Uterus (tissue), 3 donors: ENCODE measurements at regions not wholly inside any gene's neighbourhood (a gene's known extent, or its start where the extent isn't known, plus 50 kb on each side); places are given as distances from the start of the nearest gene placed in this dataset.

Source experiments
- DNase-seq, 2 donors: peaks; one replicate each; pipeline ENCODE4 v3.0.0-alpha.2; 2019 to 2020
- H3K27ac ChIP-seq, 2 donors: fragments of 200-600 bp; sonication (generic); 1 replicate in 1 of 2; 2 replicates in 1 of 2; pipeline ENCODE4 v1.5.1; 2016 to 2018
- H3K27me3 ChIP-seq, 2 donors: fragments of 200-600 bp; sonication (generic); one replicate each; pipeline ENCODE4 v1.5.1; 2018 to 2019; ENCODE audit warnings: control low read depth in 1 of 2
- H3K36me3 ChIP-seq, 2 donors: fragments of 200-600 bp; sonication (generic); one replicate each; pipeline ENCODE4 v1.5.1; 2019; ENCODE audit warnings: control low read depth in 1 of 2
- H3K4me1 ChIP-seq, 2 donors: fragments of 200-600 bp; sonication (generic); one replicate each; pipeline ENCODE4 v1.5.1; 2018 to 2019; ENCODE audit warnings: control low read depth in 1 of 2
- H3K4me3 ChIP-seq, 2 donors: fragments of 200-600 bp; sonication (generic); 1 replicate in 1 of 2; 2 replicates in 1 of 2; pipeline ENCODE4 v1.5.1; 2018 to 2019; ENCODE audit warnings: mild to moderate bottlenecking in 1 of 2
- H3K9me3 ChIP-seq, 2 donors: fragments of 200-600 bp; sonication (generic); one replicate each; pipeline ENCODE4 v1.5.1; 2019; ENCODE audit warnings: control low read depth in 1 of 2
- POLR2A ChIP-seq, 2 donors: fragments of 450-650 bp; IDR thresholded peaks; one replicate each; pipeline ENCODE4 v1.6.1; 2016; ENCODE audit warnings: antibody characterized with exemption in 2 of 2, mild to moderate bottlenecking in 1 of 2, moderate library complexity in 1 of 2
- intact Hi-C: fragments of 100-400 bp; cut with DNase I; formaldehyde crosslinking; loops from one replicate; pipeline ENCODE4 v1.15.1; 2023; ENCODE audit warnings: low total_unique reads
- TF ChIP-seq, protein P1 (sequence below), 4 experiments: fragments of 200-600 bp in 2 of 4; fragments of 450-650 bp in 2 of 4; sonication (generic) in 2 of 4; IDR thresholded peaks; one replicate each; pipeline ENCODE4 v1.5.1; 2016 to 2019; ENCODE audit warnings: antibody characterized with exemption in 4 of 4, mild to moderate bottlenecking in 2 of 4, moderate library complexity in 1 of 4
- donor health status: DM: yes; HTN: yes; CAD: no.

DNA sequence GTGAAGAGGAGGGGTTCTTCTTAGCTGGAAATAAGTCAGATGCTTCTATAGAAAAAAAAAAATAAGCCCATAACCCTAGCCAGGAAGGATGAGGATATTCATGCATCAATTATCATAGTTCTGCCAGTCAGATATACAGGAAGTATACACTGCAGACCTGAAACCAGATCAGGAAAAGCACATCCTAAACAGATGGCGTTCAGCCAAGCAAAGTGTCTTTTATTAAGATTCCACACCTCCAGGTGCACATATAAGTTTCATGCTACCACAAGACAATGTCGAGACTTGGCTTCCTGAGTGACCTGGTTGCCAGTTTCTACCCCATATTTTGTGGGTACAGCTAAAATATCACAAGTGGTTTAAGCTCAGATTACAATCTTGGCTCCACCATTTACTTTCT lies 108.3 kb downstream of the CETN3 start:
- DNase-seq = no peak
- no peaks in the 10 kb centered on the region for H3K36me3 ChIP-seq
- no peak overlapping the region for H3K4me3 ChIP-seq
- H3K27ac ChIP-seq = no peak overlapping the region
- H3K4me1 ChIP-seq = no peaks in the 10 kb centered on the region
- TF ChIP-seq POLR2A (IDR thresholded peaks at IDR 0.05) = no peak
- TF ChIP-seq, protein P1, sequence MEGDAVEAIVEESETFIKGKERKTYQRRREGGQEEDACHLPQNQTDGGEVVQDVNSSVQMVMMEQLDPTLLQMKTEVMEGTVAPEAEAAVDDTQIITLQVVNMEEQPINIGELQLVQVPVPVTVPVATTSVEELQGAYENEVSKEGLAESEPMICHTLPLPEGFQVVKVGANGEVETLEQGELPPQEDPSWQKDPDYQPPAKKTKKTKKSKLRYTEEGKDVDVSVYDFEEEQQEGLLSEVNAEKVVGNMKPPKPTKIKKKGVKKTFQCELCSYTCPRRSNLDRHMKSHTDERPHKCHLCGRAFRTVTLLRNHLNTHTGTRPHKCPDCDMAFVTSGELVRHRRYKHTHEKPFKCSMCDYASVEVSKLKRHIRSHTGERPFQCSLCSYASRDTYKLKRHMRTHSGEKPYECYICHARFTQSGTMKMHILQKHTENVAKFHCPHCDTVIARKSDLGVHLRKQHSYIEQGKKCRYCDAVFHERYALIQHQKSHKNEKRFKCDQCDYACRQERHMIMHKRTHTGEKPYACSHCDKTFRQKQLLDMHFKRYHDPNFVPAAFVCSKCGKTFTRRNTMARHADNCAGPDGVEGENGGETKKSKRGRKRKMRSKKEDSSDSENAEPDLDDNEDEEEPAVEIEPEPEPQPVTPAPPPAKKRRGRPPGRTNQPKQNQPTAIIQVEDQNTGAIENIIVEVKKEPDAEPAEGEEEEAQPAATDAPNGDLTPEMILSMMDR (IDR thresholded peaks at IDR 0.05) = no peak
- intact Hi-C loops = no loop called here
- no peaks in the 10 kb centered on the region for H3K9me3 ChIP-seq
- H3K27me3 ChIP-seq = no peaks in the 10 kb centered on the region

DNA sequence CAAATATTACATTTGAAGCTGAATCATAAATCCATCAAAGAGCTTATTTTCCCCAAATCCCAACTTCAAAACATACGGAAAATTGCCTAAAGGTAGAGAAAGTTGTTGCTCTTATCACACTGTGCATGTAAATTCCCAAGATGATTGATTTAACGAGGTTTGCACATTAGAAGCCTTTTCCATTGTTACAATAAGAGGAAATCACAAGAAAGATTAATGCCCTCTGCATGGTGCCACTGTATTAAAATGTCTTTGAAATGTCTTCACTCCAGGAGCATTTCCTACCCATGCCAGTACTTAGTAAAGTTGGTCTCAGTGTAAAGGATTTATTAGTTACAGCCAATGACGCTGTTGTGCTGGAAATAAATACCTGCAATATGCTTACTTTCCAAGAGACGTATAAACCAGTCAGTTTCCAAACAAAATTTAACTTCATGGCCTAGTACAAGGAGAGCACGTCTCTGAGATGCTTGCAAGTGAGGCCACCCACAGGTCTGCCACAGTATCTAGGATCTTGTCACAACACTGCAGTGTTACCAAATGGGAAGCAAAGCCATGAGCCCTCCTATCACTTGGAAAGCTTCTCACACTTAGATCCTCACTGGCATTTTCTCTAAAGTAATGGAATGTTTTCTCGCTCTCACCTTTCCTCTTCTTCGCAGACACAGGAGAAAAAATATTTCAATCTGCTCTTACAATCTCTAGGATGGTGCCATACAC lies 112.4 kb downstream of the CETN3 start:
- no peak overlapping the region for H3K4me3 ChIP-seq
- intact Hi-C loops = no loop called here
- no peak for DNase-seq
- H3K36me3 ChIP-seq = no peaks in the 10 kb centered on the region
- H3K27ac ChIP-seq = no peak overlapping the region
- TF ChIP-seq, protein P1 (IDR thresholded peaks at IDR 0.05) = no peak
- TF ChIP-seq POLR2A (IDR thresholded peaks at IDR 0.05) = no peak
- no peaks in the 10 kb centered on the region for H3K27me3 ChIP-seq
- no peaks in the 10 kb centered on the region for H3K4me1 ChIP-seq
- no peaks in the 10 kb centered on the region for H3K9me3 ChIP-seq

DNA sequence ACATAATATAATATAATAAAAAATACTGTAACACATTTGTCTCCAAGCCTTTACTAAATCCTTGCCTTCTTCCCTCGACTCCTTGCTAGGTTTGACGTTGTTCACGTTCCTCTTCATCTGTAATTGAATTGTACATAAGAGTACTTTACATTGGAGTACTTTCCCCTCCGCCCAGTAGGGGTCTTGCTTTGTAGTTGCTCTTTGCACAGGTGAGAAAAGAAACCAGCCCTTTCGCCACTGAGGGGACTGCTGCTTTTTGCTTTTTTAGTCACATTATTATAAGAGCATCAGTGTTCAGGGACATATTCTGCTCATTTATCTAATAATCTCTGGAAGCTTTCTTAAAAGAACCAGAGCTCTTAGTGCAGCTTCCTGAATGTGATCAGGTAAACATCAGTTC lies 115.0 kb downstream of the CETN3 start:
- H3K4me1 ChIP-seq = no peaks in the 10 kb centered on the region
- H3K4me3 ChIP-seq = no peak overlapping the region
- no peaks in the 10 kb centered on the region for H3K36me3 ChIP-seq
- no peaks in the 10 kb centered on the region for H3K9me3 ChIP-seq
- no peak for DNase-seq
- intact Hi-C loops = no loop called here
- TF ChIP-seq POLR2A (IDR thresholded peaks at IDR 0.05) = no peak
- TF ChIP-seq, protein P1 (IDR thresholded peaks at IDR 0.05) = no peak
- H3K27ac ChIP-seq = no peak overlapping the region
- no peaks in the 10 kb centered on the region for H3K27me3 ChIP-seq

DNA sequence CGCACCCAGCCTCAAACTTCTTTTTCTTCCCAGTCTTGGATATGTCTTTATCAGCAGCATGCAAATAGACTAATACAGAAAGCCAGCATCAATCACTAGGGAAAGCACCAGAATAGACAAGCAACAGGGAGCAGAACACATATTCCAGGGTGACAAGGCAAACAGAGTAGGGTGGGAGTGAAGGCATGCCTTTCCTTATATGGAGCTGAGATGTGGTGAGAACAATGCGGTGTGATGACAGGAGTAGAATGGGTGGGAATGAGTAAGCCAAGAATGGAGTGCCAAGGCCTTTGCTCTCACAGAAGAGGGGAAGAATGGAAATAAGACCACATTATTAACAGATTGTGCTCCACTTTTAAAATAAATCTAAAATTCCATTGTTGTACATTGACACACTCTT lies 115.6 kb downstream of the CETN3 start:
- Histone ChIP-seq H3K27ac (no peak overlapping the region), H3K4me1 (no peaks in the 10 kb centered on the region), H3K4me3 (no peak overlapping the region), H3K27me3 (no peaks in the 10 kb centered on the region), H3K9me3 (no peaks in the 10 kb centered on the region), H3K36me3 (no peaks in the 10 kb centered on the region)
- TF ChIP-seq, protein P1 (IDR thresholded peaks at IDR 0.05) = no peak
- TF ChIP-seq POLR2A (IDR thresholded peaks at IDR 0.05) = no peak
- no peak for DNase-seq
- intact Hi-C loops = no loop called here

DNA sequence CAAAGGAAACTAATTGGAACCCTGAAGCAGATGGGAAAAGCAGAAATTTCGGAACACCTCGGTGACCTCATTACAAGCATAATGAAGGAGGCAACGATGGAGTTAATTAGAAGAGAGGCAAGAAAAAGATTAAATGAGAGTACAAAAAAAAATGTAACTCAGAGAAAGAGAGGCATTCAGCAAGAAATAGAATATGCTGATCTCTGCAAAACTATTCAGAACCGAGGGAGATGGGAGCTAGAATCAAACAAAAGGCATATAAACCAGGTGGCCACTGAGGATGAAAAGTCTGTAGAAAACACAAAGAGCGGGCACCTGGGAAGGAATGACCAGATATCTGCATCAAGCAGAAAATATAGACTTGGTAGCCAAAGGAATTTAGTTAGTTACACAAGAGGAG lies 118.9 kb downstream of the CETN3 start:
- Histone ChIP-seq H3K27ac (no peak overlapping the region), H3K4me3 (no peak overlapping the region), H3K9me3 (no peaks in the 10 kb centered on the region), H3K4me1 (no peaks in the 10 kb centered on the region), H3K36me3 (no peaks in the 10 kb centered on the region), H3K27me3 (no peaks in the 10 kb centered on the region)
- DNase-seq = no peak
- no peak for TF ChIP-seq POLR2A (IDR thresholded peaks at IDR 0.05)
- TF ChIP-seq, protein P1 (IDR thresholded peaks at IDR 0.05) = no peak
- intact Hi-C loops = no loop called here
